IMR-90 (cell line): ENCODE measurements at regions not wholly inside any gene's neighbourhood (a gene's known extent, or its start where the extent isn't known, plus 50 kb on each side); places are given as distances from the start of the nearest gene placed in this dataset.

Experiments
- ATAC-seq: fragments of 200-7000 bp; cut with Tn5 transposase; 2 replicates; pipeline ENCODE4 v1.9.1; 2020; ENCODE audit warnings: low read depth, mild to moderate bottlenecking, moderate library complexity
- BruUV-seq: library from RNA; stranded (reverse); fragments of 400-500 nt; replicated peaks from 2 replicates; lab custom pipeline; 2021; lab: Mats Ljungman, UMichigan
- CTCF ChIA-PET: fragments of 300-600 bp; formaldehyde crosslinking; extraction: SDS; loops from one replicate; lab custom pipeline; 2021; ENCODE audit warnings: antibody characterized with exemption; lab: Yijun Ruan, JAX
- POLR2A ChIA-PET: fragments of 300-600 bp; sonication (Branson Sonifier 250); formaldehyde crosslinking; loops from one replicate; lab custom pipeline; 2022; ENCODE audit warnings: antibody characterized with exemption; ENCODE audit not compliant: unreplicated experiment; lab: Charles Lee
- DNase-seq: peaks from one replicate; pipeline ENCODE4 v3.0.0; 2013
- H2AFZ ChIP-seq: replicated peaks from 2 replicates; pipeline ENCODE3; 2013; ENCODE audit warnings: low read length, mild to moderate bottlenecking; ENCODE audit not compliant: poor library complexity
- H2AK5ac ChIP-seq: 2 replicates; pipeline ENCODE4 v1.6.1; 2013; ENCODE audit warnings: low read depth, low read length, inconsistent platforms
- H2AK9ac ChIP-seq: replicated peaks from 2 replicates; pipeline ENCODE3; 2013; ENCODE audit warnings: mild to moderate bottlenecking, low read depth, low read length, moderate library complexity; ENCODE audit not compliant: poor library complexity
- H2BK120ac ChIP-seq: 2 replicates; pipeline ENCODE4 v1.6.1; 2013; ENCODE audit warnings: low read depth, low read length, inconsistent platforms
- H2BK15ac ChIP-seq: 3 replicates; pipeline ENCODE4 v1.6.1; 2013; ENCODE audit warnings: low read depth, low read length, inconsistent platforms
- H2BK20ac ChIP-seq: 2 replicates; pipeline ENCODE4 v1.6.1; 2013; ENCODE audit warnings: low read depth, mild to moderate bottlenecking, inconsistent platforms, low read length, moderate library complexity
- H2BK5ac ChIP-seq: 2 replicates; pipeline ENCODE4 v1.6.1; 2013; ENCODE audit warnings: mild to moderate bottlenecking, low read depth, low read length, inconsistent platforms; ENCODE audit not compliant: poor library complexity, severe bottlenecking
- H3K14ac ChIP-seq: replicated peaks from 2 replicates; pipeline ENCODE4 v1.6.1; 2013; ENCODE audit warnings: low read depth, low read length, inconsistent platforms
- H3K18ac ChIP-seq: 2 replicates; pipeline ENCODE4 v1.6.1; 2013; ENCODE audit warnings: low read depth, low read length, control low read depth
- H3K23ac ChIP-seq: 2 replicates; pipeline ENCODE4 v1.6.1; 2013; ENCODE audit warnings: low read depth, low read length, inconsistent platforms
- H3K27ac ChIP-seq: 2 replicates; pipeline ENCODE4 v1.5.1; 2013; ENCODE audit warnings: mild to moderate bottlenecking, control low read depth, low read length; ENCODE audit not compliant: insufficient read depth
- H3K27me3 ChIP-seq: 2 replicates; pipeline ENCODE4 v1.6.1; 2013; ENCODE audit warnings: low read length; ENCODE audit not compliant: control insufficient read depth, insufficient read depth
- H3K36me3 ChIP-seq: 2 replicates; pipeline ENCODE4 v1.6.1; 2013; ENCODE audit warnings: low read length, mixed read lengths; ENCODE audit not compliant: control insufficient read depth, insufficient read depth
- H3K4ac ChIP-seq: 2 replicates; pipeline ENCODE4 v1.6.1; 2013; ENCODE audit warnings: low read depth, low read length, inconsistent platforms
- H3K4me1 ChIP-seq: 2 replicates; pipeline ENCODE4 v1.6.1; 2013; ENCODE audit warnings: low read length, mixed read lengths; ENCODE audit not compliant: control insufficient read depth, insufficient read depth
- H3K4me2 ChIP-seq: 2 replicates; pipeline ENCODE4 v1.6.1; 2013; ENCODE audit warnings: low read depth, mild to moderate bottlenecking, control low read depth, low read length, moderate library complexity
- H3K4me3 ChIP-seq: 2 replicates; pipeline ENCODE4 v1.5.1; 2013; ENCODE audit warnings: low read depth, mild to moderate bottlenecking, control low read depth, low read length, moderate library complexity; ENCODE audit not compliant: insufficient read depth
- H3K56ac ChIP-seq: 2 replicates; pipeline ENCODE4 v1.6.1; 2013; ENCODE audit warnings: low read length, inconsistent platforms; ENCODE audit not compliant: insufficient read depth; ENCODE audit errors: extremely low read depth
- H3K79me1 ChIP-seq, 2 experiments: 2 replicates each; pipeline ENCODE4 v1.6.1; 2013; ENCODE audit warnings: low read length in 2 of 2, inconsistent platforms in 1 of 2, low read depth in 1 of 2
- H3K9ac ChIP-seq: 2 replicates; pipeline ENCODE4 v1.6.1; 2013; ENCODE audit warnings: low read depth, low read length, control low read depth
- H3K9me1 ChIP-seq: 2 replicates; pipeline ENCODE4 v1.6.1; 2013; ENCODE audit warnings: low read length, inconsistent platforms; ENCODE audit not compliant: insufficient read depth
- H3K9me3 ChIP-seq: 2 replicates; pipeline ENCODE4 v1.6.1; 2013; ENCODE audit warnings: low read length; ENCODE audit not compliant: control insufficient read depth, insufficient read depth
- H4K20me1 ChIP-seq: 2 replicates; pipeline ENCODE4 v1.6.1; 2013; ENCODE audit warnings: low read length, inconsistent platforms; ENCODE audit not compliant: insufficient read depth
- H4K5ac ChIP-seq: 2 replicates; pipeline ENCODE4 v1.6.1; 2013; ENCODE audit warnings: mild to moderate bottlenecking, low read depth, low read length, control low read depth
- H4K8ac ChIP-seq, 2 experiments: 2 replicates each; pipeline ENCODE4 v1.6.1; 2013; ENCODE audit warnings: low read depth in 2 of 2, low read length in 2 of 2, control low read depth in 1 of 2, inconsistent platforms in 1 of 2
- H4K91ac ChIP-seq: 2 replicates; pipeline ENCODE4 v1.6.1; 2013; ENCODE audit warnings: low read depth, low read length, inconsistent platforms; ENCODE audit not compliant: insufficient read depth
- RCOR1 ChIP-seq: IDR thresholded peaks from 2 replicates; pipeline ENCODE4 v1.6.1; 2012; ENCODE audit warnings: mild to moderate bottlenecking, low read length, improper control_type of control experiment; ENCODE audit not compliant: insufficient replicate concordance
- whole genome bisulfite sequencing, 2 experiments: methylation state at CpG; one replicate each; pipeline versions ENCODE4 v1.1.5 to v1.1.7; 2013; ENCODE audit warnings: missing lambda C conversion rate in 2 of 2; ENCODE audit not compliant: insufficient read length in 1 of 2; ENCODE audit errors: extremely low coverage in 2 of 2; 5-methylcytosine and 5-hydroxymethylcytosine counted together
- dilution Hi-C: fragments of 300-500 bp; cut with HindIII; formaldehyde crosslinking; loops from one replicate; pipeline ENCODE4 v1.14.3; 2018; ENCODE audit warnings: low sequenced_read_pairs; ENCODE audit not compliant: unreplicated experiment
- in situ Hi-C: fragments of 300-500 bp; cut with MboI; formaldehyde crosslinking; loops from 3 replicates; pipeline ENCODE4 v1.14.3; 2019; ENCODE audit warnings: low sequenced_read_pairs, inconsistent platforms, mixed read lengths
- intact Hi-C: fragments of 100-400 bp; cut with micrococcal nuclease; formaldehyde crosslinking; loops from 2 replicates; pipeline ENCODE4 v1.10.0; 2022

DNA sequence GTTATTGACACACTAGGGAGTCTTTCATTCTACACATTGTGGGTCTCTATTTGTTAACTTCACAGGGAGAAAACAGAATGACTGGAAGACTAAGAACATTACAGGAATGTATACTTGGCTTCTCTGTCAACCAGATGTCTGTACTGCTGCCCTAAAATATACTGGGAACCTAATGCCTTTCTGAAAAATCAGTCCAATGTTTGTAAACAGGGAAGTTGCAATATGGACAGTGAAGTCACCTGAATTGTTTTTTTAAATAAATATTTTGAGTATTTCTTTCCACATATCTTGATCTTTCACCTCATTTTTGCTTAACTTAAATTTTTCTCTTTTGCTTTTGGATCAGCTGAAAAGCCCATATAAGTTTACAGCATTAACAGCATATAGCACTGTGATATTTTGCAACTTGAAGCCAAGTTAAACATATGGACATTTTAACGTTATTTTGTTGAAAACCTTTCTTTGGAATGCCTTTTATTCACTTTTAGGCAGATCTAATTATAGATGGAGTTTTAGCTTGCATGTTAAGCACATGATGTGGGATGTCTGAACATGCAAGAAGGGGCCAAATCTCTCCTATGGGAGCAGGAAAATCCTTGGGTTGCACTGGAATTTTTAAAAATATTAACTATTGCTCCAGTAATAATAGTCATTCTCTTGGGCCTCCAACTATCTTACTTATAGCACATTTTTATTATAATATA lies 137.7 kb upstream of the TWIST2 start:
- H3K56ac ChIP-seq: no peak overlapping the region
- no peak overlapping the region for H3K9ac ChIP-seq
- dilution Hi-C loops: no loop called here
- H4K91ac ChIP-seq: no peak overlapping the region
- no peak overlapping the region for H4K8ac ChIP-seq
- no peaks in the 10 kb centered on the region for H3K36me3 ChIP-seq
- ChIA-PET CTCF (interaction anchor here (0.8 kb wide), 1 partner anchor 10 kb away, joined by 3 read pairs; no protein-coding TSS in a partner anchor), POLR2A (no interaction called here)
- no peak overlapping the region; the same call in 1 of the 2 replicates for H3K18ac ChIP-seq
- H3K14ac ChIP-seq: no peak overlapping the region
- H3K4me1 ChIP-seq: no peaks in the 10 kb centered on the region
- no peak overlapping the region for H2AK9ac ChIP-seq
- no peak overlapping the region for H2BK20ac ChIP-seq
- H2BK120ac ChIP-seq: no peak overlapping the region
- no peak overlapping the region for H4K5ac ChIP-seq
- H2AK5ac ChIP-seq: no peak overlapping the region
- no TSS peak for BruUV-seq
- H3K4me3 ChIP-seq: no peak overlapping the region
- no peak overlapping the region for H2BK15ac ChIP-seq
- no peak overlapping the region for H3K27ac ChIP-seq
- ATAC-seq (peak; percentile 60), DNase-seq (peak; percentile 24)
- TF ChIP-seq RCOR1: no peak
- WGBS, 2 experiments: no CpG with 5 or more reads among the region's 1 CpG
- H3K9me3 ChIP-seq: peaks cover 3% of the 10 kb centered on the region; the same call in 1 of the 2 replicates
- no peaks in the 10 kb centered on the region for H4K20me1 ChIP-seq
- H3K4ac ChIP-seq: no peak overlapping the region
- no peak overlapping the region for H2BK5ac ChIP-seq
- in situ Hi-C loops: no loop called here
- intact Hi-C loops: no loop called here
- H3K9me1 ChIP-seq: peaks cover 7% of the 10 kb centered on the region
- no peak overlapping the region for H3K4me2 ChIP-seq
- H3K23ac ChIP-seq: no peak overlapping the region
- H3K79me1 ChIP-seq: no peaks in the 10 kb centered on the region
- H2AFZ ChIP-seq: no peak overlapping the region
- peaks cover 5% of the 10 kb centered on the region for H3K27me3 ChIP-seq
